OCI-LY3 (cell line): ENCODE measurements at regions not wholly inside any gene's neighbourhood (a gene's known extent, or its start where the extent isn't known, plus 50 kb on each side); places are given as distances from the start of the nearest gene placed in this dataset.

Experiments used
- H2AFZ ChIP-seq: fragments of 200-600, 300-600 bp; shearing (Covaris generic); 2 replicates; pipeline ENCODE4 v1.6.0; 2014; ENCODE audit warnings: antibody characterized with exemption, low read depth, low read length
- H3K27ac ChIP-seq: fragments of 200-600, 300-600 bp; sonication (generic); 2 replicates; pipeline ENCODE4 v1.5.1; 2014; ENCODE audit warnings: mild to moderate bottlenecking, low read length, moderate library complexity, mixed read lengths
- H3K27me3 ChIP-seq: fragments of 200-600, 300-600 bp; sonication (generic); 2 replicates; pipeline ENCODE4 v1.6.1; 2014; ENCODE audit warnings: low read depth, low read length, mixed read lengths
- H3K36me3 ChIP-seq: fragments of 200-600, 300-600 bp; sonication (generic); replicated peaks from 2 replicates; pipeline ENCODE3; 2014; ENCODE audit warnings: low read depth, low read length, mixed read lengths
- H3K4me1 ChIP-seq: fragments of 300-600, 200-600 bp; sonication (generic); 2 replicates; pipeline ENCODE4 v1.6.1; 2014; ENCODE audit warnings: low read length, mixed read lengths
- H3K4me2 ChIP-seq: fragments of 200-600, 300-600 bp; sonication (generic); 2 replicates; pipeline ENCODE4 v1.6.1; 2014; ENCODE audit warnings: low read length, mixed read lengths
- H3K4me3 ChIP-seq: fragments of 300-600, 200-600 bp; sonication (generic); 2 replicates; pipeline ENCODE4 v1.5.1; 2014; ENCODE audit warnings: antibody characterized with exemption, mild to moderate bottlenecking, low read length, moderate library complexity
- H3K79me2 ChIP-seq: fragments of 300-600, 200-600 bp; shearing (Covaris generic); 2 replicates; pipeline ENCODE4 v1.6.1; 2014; ENCODE audit warnings: mild to moderate bottlenecking, low read length, mixed read lengths
- H3K9ac ChIP-seq: fragments of 300-600, 200-600 bp; shearing (Covaris generic); 2 replicates; pipeline ENCODE4 v1.6.0; 2014; ENCODE audit warnings: mild to moderate bottlenecking, low read length, moderate library complexity
- H3K9me3 ChIP-seq: fragments of 200-600, 300-600 bp; shearing (Covaris generic); 2 replicates; pipeline ENCODE4 v1.6.1; 2014; ENCODE audit warnings: low read length, mixed read lengths; ENCODE audit not compliant: insufficient read depth
- H4K20me1 ChIP-seq: fragments of 200-600, 300-600 bp; sonication (generic); 2 replicates; pipeline ENCODE4 v1.6.1; 2016; ENCODE audit warnings: low read length, mixed read lengths; ENCODE audit not compliant: insufficient read depth
- EZH2phosphoT487 ChIP-seq: fragments of 200-600 bp; shearing (Covaris generic); IDR thresholded peaks from 2 replicates; pipeline ENCODE4 v1.6.1; 2018; ENCODE audit warnings: antibody characterized with exemption, mixed run types, low read depth
- TF ChIP-seq, protein P1 (sequence below): fragments of 200-600, 300-600 bp; sonication (generic); IDR thresholded peaks from 2 replicates; pipeline ENCODE4 v1.5.1; 2014; ENCODE audit warnings: antibody characterized with exemption, low read length, low read depth

DNA sequence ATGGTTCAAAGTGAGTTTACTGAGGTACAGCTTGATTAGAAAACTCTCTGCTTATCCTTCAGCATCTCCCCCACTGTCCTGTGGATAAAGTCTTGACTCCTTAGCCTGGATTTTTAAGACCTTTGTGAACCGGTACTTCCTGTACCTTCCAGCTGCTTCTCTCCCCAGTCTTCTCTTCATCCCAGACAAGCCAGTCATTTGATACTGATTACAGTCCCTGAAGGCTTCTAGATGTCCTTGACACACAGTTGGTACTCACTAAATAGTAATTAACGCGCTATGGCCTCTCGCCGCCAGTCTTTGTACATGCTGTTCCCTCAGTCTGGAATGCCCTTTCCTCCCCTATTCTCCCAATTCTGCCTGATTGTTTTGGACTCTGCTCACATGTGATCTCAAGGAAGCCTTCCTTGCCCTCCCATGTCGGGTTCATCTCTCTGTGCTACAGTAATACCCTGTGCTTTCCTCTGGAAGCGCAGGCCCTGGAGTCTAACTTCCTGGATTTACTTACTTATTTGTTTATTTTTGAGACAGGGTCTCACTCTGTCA, 50.6 kb upstream of the PTGR2 start:
- H2AFZ ChIP-seq, result no peak overlapping the region
- no peak for TF ChIP-seq EZH2phosphoT487
- TF ChIP-seq, protein P1, sequence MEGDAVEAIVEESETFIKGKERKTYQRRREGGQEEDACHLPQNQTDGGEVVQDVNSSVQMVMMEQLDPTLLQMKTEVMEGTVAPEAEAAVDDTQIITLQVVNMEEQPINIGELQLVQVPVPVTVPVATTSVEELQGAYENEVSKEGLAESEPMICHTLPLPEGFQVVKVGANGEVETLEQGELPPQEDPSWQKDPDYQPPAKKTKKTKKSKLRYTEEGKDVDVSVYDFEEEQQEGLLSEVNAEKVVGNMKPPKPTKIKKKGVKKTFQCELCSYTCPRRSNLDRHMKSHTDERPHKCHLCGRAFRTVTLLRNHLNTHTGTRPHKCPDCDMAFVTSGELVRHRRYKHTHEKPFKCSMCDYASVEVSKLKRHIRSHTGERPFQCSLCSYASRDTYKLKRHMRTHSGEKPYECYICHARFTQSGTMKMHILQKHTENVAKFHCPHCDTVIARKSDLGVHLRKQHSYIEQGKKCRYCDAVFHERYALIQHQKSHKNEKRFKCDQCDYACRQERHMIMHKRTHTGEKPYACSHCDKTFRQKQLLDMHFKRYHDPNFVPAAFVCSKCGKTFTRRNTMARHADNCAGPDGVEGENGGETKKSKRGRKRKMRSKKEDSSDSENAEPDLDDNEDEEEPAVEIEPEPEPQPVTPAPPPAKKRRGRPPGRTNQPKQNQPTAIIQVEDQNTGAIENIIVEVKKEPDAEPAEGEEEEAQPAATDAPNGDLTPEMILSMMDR, result no peak
- no peaks in the 10 kb centered on the region for H3K79me2 ChIP-seq
- peaks cover 25% of the 10 kb centered on the region for H3K4me1 ChIP-seq
- H4K20me1 ChIP-seq, result no peaks in the 10 kb centered on the region
- no peaks in the 10 kb centered on the region for H3K36me3 ChIP-seq
- no peak overlapping the region for H3K4me2 ChIP-seq
- H3K27ac ChIP-seq, result no peak overlapping the region
- H3K27me3 ChIP-seq, result peaks cover 3% of the 10 kb centered on the region; the same call in 1 of the 2 replicates
- no peaks in the 10 kb centered on the region for H3K9me3 ChIP-seq
- no peak overlapping the region for H3K9ac ChIP-seq
- no peak overlapping the region for H3K4me3 ChIP-seq

DNA sequence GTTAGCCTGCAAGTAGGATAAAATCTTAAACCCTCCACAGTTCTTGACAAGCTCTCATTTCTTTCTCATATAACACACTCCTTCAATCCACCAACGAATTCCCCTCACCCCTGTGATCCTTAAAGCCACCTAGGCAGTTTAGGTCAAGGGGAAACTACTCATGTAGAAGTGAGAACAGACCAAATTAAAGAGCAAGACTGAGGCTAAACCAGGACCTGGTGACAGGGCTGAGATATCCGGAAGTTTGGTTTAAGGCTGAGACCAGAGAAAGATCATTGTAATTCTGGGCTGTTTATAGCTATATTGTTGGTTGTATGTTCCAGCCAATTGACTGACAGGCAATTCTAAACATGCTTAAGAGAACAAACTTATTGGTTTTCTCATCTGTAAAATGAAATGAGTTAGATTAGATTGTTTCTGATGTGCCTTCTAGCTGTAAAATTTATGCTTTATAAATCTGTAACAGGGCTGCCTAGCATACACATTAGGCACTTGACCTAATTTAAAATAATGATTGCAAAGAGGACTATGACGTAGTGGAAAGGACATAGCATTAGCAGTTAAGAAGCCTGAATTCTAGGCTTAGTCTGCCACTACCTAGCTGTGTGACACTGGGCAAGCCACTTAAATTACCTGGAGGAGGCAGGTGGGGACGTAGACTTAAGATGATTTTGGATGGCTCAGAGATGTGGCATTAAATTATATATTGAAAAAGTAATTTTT, 53.9 kb upstream of the PTGR2 start:
- H3K4me2 ChIP-seq, result peak overlapping the region; percentile 75
- H2AFZ ChIP-seq, result no peak overlapping the region; the same call in 1 of the 2 replicates
- peaks cover 3% of the 10 kb centered on the region; the same call in 1 of the 2 replicates for H3K27me3 ChIP-seq
- peak overlapping the region; percentile 32 for H3K4me3 ChIP-seq
- no peak for TF ChIP-seq EZH2phosphoT487
- TF ChIP-seq, protein P1, result no peak
- H3K4me1 ChIP-seq, result peaks cover 25% of the 10 kb centered on the region
- H3K9me3 ChIP-seq, result no peaks in the 10 kb centered on the region
- H3K27ac ChIP-seq, result peak overlapping the region; percentile 53
- no peaks in the 10 kb centered on the region for H3K79me2 ChIP-seq
- H3K36me3 ChIP-seq, result no peaks in the 10 kb centered on the region
- H3K9ac ChIP-seq, result peak overlapping the region; percentile 15; the same call in 1 of the 2 replicates
- no peaks in the 10 kb centered on the region for H4K20me1 ChIP-seq

DNA sequence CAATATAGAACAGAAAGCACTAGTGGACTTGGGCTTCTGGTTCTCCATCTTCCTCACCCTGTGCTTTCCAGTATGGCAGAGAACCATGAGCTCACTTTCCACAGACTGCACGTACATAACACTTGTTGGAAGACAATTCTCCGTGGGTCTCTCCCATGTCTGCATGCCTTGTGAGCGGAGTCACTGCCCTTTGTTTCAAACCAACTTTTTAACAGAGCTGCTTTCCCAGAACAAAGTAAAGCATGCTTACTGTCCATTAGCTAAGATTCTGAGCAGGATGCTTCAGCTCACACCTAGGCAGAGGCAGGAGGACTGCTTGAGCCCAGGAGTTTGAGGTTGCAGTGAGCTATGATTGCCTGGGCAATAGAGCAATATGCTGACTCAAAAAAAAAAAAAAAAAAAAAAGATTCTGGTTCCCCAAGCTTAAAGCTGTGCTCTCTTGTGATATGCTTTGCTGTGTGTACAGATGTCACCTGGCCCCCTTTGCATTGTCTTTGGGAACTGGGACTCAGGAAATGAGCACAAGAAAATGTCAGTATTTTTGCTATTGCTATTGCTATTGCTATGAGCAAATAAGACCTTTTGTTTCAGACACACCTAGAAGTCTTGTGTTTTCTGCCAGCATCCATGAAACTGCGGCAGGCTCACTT, 54.6 kb upstream of the PTGR2 start:
- H3K36me3 ChIP-seq, result no peaks in the 10 kb centered on the region
- TF ChIP-seq, protein P1, result no peak
- TF ChIP-seq EZH2phosphoT487, result no peak
- H3K27ac ChIP-seq, result peak overlapping the region; percentile 53
- H3K4me1 ChIP-seq, result peaks cover 25% of the 10 kb centered on the region
- H3K4me2 ChIP-seq, result peak overlapping the region; percentile 75
- H3K27me3 ChIP-seq, result peaks cover 3% of the 10 kb centered on the region; the same call in 1 of the 2 replicates
- H2AFZ ChIP-seq, result no peak overlapping the region; the same call in 1 of the 2 replicates
- no peak overlapping the region for H3K9ac ChIP-seq
- H3K79me2 ChIP-seq, result no peaks in the 10 kb centered on the region
- no peaks in the 10 kb centered on the region for H3K9me3 ChIP-seq
- H4K20me1 ChIP-seq, result no peaks in the 10 kb centered on the region
- peak overlapping the region; percentile 32 for H3K4me3 ChIP-seq

DNA sequence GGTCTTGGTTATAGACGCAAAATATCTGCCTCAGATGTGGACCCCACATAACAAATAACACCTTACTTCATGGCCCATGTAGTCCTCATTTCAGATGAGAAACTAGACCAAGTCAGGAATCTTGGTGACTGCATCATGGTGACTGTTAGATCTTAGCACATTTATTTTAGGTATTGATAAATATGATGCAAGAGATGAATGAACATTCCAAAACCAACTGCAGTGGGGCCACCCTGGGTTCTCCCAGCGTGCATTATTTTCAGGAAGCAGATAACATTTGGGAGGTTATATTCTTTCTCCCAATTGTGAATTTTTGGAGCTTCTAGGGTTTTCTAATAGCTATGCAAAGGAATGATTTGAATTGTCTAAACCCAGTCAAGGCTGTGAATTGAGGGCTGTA, 55.2 kb upstream of the PTGR2 start:
- Histone ChIP-seq H3K27ac (no peak overlapping the region), H3K9ac (no peak overlapping the region), H2AFZ (no peak overlapping the region), H3K36me3 (no peaks in the 10 kb centered on the region), H4K20me1 (no peaks in the 10 kb centered on the region), H3K4me2 (no peak overlapping the region), H3K4me1 (peaks cover 25% of the 10 kb centered on the region), H3K79me2 (no peaks in the 10 kb centered on the region), H3K9me3 (no peaks in the 10 kb centered on the region), H3K27me3 (peaks cover 3% of the 10 kb centered on the region; the same call in 1 of the 2 replicates), H3K4me3 (no peak overlapping the region)
- TF ChIP-seq EZH2phosphoT487, result no peak
- TF ChIP-seq, protein P1, result no peak
